Activated B cell treated with CpG ODN at 0.5 μM for 24 hours (primary cell): ENCODE measurements at regions not wholly inside any gene's neighbourhood (a gene's known extent, or its start where the extent isn't known, plus 50 kb on each side); places are given as distances from the start of the nearest gene placed in this dataset.

Experiments used
- ATAC-seq: fragments of 200-7000 bp; cut with Tn5 transposase; one replicate; pipeline ENCODE4 v1.10.0; 2021; ENCODE audit warnings: low read depth, mild to moderate bottlenecking, moderate library complexity
- CTCF ChIA-PET: fragments of 350-600 bp; sonication (Branson Sonifier 250); formaldehyde crosslinking; loops from one replicate; lab custom pipeline; 2021; ENCODE audit warnings: antibody characterized with exemption; lab: Charles Lee
- POLR2A ChIA-PET: fragments of 350-600 bp; sonication (Branson Sonifier 250); formaldehyde crosslinking; loops from one replicate; lab custom pipeline; 2021; ENCODE audit warnings: antibody characterized with exemption; lab: Charles Lee
- DNase-seq: peaks from one replicate; pipeline ENCODE4 v3.0.0; 2022
- H3K27ac Mint-ChIP-seq: one replicate; pipeline ENCODE4 v1.8.0; 2020; ENCODE audit warnings: mixed read lengths
- H3K27me3 Mint-ChIP-seq: one replicate; pipeline ENCODE4 v1.8.0; 2021; ENCODE audit warnings: mixed read lengths
- H3K36me3 Mint-ChIP-seq: one replicate; pipeline ENCODE4 v1.8.0; 2021; ENCODE audit warnings: low read depth, mixed read lengths
- H3K4me1 Mint-ChIP-seq: one replicate; pipeline ENCODE4 v1.8.0; 2021; ENCODE audit warnings: mixed read lengths
- H3K4me3 Mint-ChIP-seq: one replicate; pipeline ENCODE4 v1.8.0; 2020; ENCODE audit warnings: mild to moderate bottlenecking, mixed read lengths
- H3K9me3 Mint-ChIP-seq: one replicate; pipeline ENCODE4 v1.8.0; 2020; ENCODE audit warnings: mixed read lengths
- intact Hi-C: fragments of 100-400 bp; cut with micrococcal nuclease; formaldehyde crosslinking; loops from one replicate; pipeline ENCODE4 v1.15.1; 2024
- TF ChIP-seq, protein P1 (sequence below): fragments of 200-600 bp; IDR thresholded peaks from one replicate; pipeline ENCODE4 v1.8.0; 2022; ENCODE audit warnings: antibody characterized with exemption, mild to moderate bottlenecking

DNA sequence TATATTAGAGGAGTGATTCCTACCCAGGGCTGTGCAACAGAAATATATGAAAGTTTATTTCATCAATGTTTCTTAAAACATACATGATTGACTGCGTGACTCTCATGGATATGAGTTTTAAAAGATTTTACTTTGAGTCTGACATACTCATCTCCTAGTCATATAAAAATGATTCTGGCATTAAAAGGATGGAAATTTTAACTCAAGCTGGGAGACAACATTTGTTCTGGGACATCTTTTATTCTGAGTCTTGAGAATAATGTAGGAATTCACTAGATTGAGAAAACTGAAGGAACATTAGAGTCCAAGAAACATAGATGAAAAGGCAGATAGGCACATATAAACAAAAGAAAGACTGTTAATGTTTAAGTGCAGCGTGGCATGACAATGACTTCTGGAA is 649.6 kb downstream of the SPRY1 start:
- ATAC-seq (no peak), DNase-seq (no peak)
- ChIA-PET POLR2A (no interaction called here), CTCF (no interaction called here)
- no peak overlapping the region for H3K27ac Mint-ChIP-seq
- TF ChIP-seq, protein P1, sequence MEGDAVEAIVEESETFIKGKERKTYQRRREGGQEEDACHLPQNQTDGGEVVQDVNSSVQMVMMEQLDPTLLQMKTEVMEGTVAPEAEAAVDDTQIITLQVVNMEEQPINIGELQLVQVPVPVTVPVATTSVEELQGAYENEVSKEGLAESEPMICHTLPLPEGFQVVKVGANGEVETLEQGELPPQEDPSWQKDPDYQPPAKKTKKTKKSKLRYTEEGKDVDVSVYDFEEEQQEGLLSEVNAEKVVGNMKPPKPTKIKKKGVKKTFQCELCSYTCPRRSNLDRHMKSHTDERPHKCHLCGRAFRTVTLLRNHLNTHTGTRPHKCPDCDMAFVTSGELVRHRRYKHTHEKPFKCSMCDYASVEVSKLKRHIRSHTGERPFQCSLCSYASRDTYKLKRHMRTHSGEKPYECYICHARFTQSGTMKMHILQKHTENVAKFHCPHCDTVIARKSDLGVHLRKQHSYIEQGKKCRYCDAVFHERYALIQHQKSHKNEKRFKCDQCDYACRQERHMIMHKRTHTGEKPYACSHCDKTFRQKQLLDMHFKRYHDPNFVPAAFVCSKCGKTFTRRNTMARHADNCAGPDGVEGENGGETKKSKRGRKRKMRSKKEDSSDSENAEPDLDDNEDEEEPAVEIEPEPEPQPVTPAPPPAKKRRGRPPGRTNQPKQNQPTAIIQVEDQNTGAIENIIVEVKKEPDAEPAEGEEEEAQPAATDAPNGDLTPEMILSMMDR, result no peak
- H3K4me1 Mint-ChIP-seq, result no peaks in the 10 kb centered on the region
- H3K9me3 Mint-ChIP-seq, result no peaks in the 10 kb centered on the region
- H3K36me3 Mint-ChIP-seq, result no peaks in the 10 kb centered on the region
- intact Hi-C loops, result no loop called here
- H3K27me3 Mint-ChIP-seq, result no peaks in the 10 kb centered on the region
- H3K4me3 Mint-ChIP-seq, result no peak overlapping the region

GRCh38 chr4:124053872-124054538 is 657.4 kb downstream of the SPRY1 start:
- no peak for DNase-seq
- intact Hi-C loops, result no loop called here
- no peaks in the 10 kb centered on the region for H3K27me3 Mint-ChIP-seq
- H3K36me3 Mint-ChIP-seq, result no peaks in the 10 kb centered on the region
- H3K27ac Mint-ChIP-seq, result no peak overlapping the region
- ATAC-seq, result no peak
- ChIA-PET CTCF (no interaction called here), POLR2A (no interaction called here)
- no peak overlapping the region for H3K4me3 Mint-ChIP-seq
- H3K9me3 Mint-ChIP-seq, result no peaks in the 10 kb centered on the region
- TF ChIP-seq, protein P1, result no peak
- H3K4me1 Mint-ChIP-seq, result no peaks in the 10 kb centered on the region

- POLR2A ChIA-PET, result no interaction called here
- Mint-ChIP-seq H3K4me3 (no peak overlapping the region), H3K9me3 (no peaks in the 10 kb centered on the region), H3K36me3 (no peaks in the 10 kb centered on the region), H3K4me1 (peaks cover 3% of the 10 kb centered on the region), H3K27ac (no peak overlapping the region), H3K27me3 (no peaks in the 10 kb centered on the region)
- intact Hi-C loops, result no loop called here
- CTCF ChIA-PET, result no interaction called here
- no peak for DNase-seq
- TF ChIP-seq, protein P1, result no peak
- ATAC-seq, result no peak
These were observed 657.2 kb downstream of the ANKRD50 start for GRCh38 chr4:124055336-124055735.

DNA sequence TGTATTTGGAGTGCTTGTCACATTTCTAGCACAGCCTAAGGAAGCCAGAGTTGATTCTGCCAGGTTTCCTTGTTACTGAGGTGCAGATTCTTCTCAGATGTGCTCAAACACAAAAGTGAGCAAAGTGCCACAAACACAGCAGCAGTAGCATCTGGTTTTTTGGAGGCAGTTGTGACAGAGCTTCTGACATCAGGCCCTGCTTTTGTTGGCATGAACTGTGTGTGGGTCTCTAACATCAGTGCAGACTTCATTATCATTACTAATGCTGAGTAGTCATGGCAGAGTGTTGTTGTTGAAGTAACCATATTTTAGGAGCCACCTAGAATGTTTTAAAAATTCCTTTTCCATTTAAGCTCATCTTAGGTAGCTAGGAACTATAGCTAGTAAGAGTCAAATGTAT is 656.6 kb downstream of the ANKRD50 start:
- H3K27ac Mint-ChIP-seq, result no peak overlapping the region
- ChIA-PET CTCF (no interaction called here), POLR2A (no interaction called here)
- ATAC-seq (no peak), DNase-seq (no peak)
- intact Hi-C loops, result no loop called here
- no peaks in the 10 kb centered on the region for H3K36me3 Mint-ChIP-seq
- no peak overlapping the region for H3K4me3 Mint-ChIP-seq
- TF ChIP-seq, protein P1, result no peak
- no peaks in the 10 kb centered on the region for H3K27me3 Mint-ChIP-seq
- no peaks in the 10 kb centered on the region for H3K9me3 Mint-ChIP-seq
- H3K4me1 Mint-ChIP-seq, result peaks cover 6% of the 10 kb centered on the region

DNA sequence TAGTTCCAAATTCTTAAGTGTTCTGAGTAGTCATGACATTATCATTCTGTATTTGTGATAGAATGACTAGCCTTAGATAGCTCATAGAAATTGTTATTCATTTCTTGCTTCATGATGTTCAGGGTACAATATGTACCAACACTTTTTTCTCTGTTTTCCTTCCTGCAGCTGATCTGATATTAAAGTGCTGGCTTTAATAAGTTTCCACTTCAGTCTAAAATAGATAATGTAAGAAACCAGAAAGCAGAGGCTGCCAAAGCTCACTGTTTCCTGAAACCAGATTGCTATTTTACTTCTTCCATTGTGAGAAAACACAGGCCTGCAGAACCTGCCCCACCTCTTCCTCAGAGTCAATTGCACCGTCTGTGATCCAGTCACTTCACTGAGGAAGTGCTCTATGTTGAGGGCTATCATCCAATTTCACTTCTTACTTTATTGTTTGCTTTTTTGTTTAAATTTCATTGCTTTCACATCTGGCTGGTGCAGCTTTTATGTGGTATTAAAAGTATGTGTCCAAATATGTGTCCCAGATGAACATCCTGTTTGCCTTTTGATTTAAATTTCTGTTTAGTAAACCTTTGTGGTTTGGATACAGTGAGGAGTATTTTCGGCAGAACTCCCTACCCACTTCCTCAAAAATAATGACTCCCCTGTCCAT is 652.1 kb downstream of the ANKRD50 start:
- intact Hi-C loops, result no loop called here
- no peaks in the 10 kb centered on the region for H3K27me3 Mint-ChIP-seq
- TF ChIP-seq, protein P1, result no peak
- no peaks in the 10 kb centered on the region for H3K36me3 Mint-ChIP-seq
- no peaks in the 10 kb centered on the region for H3K9me3 Mint-ChIP-seq
- ChIA-PET POLR2A (no interaction called here), CTCF (no interaction called here)
- DNase-seq, result no peak
- no peak overlapping the region for H3K4me3 Mint-ChIP-seq
- no peak overlapping the region for H3K27ac Mint-ChIP-seq
- ATAC-seq, result no peak
- H3K4me1 Mint-ChIP-seq, result peaks cover 6% of the 10 kb centered on the region
